GM18505 (cell line): ENCODE measurements at regions not wholly inside any gene's neighbourhood (a gene's known extent, or its start where the extent isn't known, plus 50 kb on each side); places are given as distances from the start of the nearest gene placed in this dataset.
"Not testable (repeated sequence)": the region's sequence is repeated elsewhere in the genome, so short reads cannot be mapped to it uniquely, and the experiment has no call there.

Source experiments
- ATAC-seq: cut with Tn5 transposase; IDR thresholded peaks from one replicate; pipeline ENCODE4 v1.9.1; 2021; ENCODE audit not compliant: unreplicated experiment
- POLR2A ChIP-seq: IDR thresholded peaks from 4 replicates; pipeline ENCODE4 v1.6.1; 2011; ENCODE audit warnings: borderline replicate concordance; ENCODE audit not compliant: insufficient read depth, insufficient read length; ENCODE audit errors: extremely low read depth

DNA sequence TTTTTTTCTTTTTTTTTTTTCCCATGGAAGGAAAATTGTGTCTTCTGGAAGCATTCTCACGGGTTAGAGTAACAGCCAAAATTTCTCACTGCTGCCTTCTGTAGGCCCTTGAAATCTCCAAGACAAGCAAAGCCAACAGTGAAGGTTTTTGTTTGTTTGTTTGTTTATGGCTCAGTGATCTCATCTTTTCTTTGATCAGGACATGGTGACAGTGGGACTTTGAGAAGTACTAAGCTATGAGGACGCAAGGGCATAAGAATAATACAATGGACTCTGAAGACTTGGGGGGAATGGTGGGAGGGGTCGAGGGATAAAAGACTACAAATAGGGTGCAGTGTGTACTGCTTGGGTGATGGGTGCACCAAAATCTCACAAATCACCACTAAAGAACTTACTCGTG, 419.4 kb downstream of the PTPRC start:
- ATAC-seq = no peak
- TF ChIP-seq POLR2A = no peak

DNA sequence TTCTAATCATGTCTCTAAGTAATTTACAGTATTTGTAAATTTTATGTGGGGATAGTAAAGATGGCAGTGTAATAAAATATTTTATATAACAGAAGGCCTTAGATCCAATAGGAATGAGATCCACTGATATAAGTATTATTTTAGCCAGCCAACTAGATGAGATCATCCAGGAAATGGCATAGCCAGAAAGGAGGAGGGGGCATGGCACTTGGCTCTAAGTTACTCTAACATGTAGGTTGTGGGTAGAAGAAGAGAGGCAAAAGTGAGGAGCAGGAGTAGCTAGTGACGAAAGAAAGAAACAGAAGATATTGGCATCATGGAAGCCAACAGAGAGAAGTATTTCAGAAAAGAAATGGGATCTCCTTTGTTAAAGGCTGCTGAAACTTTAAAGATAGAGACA, 426.1 kb downstream of the PTPRC start:
- no peak for ATAC-seq
- no peak for TF ChIP-seq POLR2A

DNA sequence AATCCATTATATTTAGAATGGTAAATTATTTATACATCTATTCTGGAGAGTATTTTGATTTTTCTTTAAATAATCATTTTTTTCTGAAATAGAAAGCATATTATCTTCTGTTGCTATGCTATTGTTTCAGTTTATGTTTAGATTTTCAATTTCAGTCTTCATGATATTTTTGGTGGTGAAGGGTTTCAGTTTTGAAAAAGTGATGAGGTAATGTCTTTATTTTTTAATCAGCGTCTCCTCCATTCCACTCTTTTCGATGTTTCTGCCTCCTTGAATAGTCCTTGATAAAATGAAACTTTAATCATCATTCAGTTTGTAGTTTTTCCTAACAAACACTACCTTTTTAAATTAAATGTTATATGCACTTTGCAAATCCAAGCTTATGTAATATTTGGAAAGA, 428.6 kb downstream of the PTPRC start:
- no peak for TF ChIP-seq POLR2A
- peak; percentile 79 for ATAC-seq

- no peak for ATAC-seq
- TF ChIP-seq POLR2A = no peak
Observed at GRCh38 chr1:199071080-199071479, 432.2 kb downstream of the PTPRC start.

DNA sequence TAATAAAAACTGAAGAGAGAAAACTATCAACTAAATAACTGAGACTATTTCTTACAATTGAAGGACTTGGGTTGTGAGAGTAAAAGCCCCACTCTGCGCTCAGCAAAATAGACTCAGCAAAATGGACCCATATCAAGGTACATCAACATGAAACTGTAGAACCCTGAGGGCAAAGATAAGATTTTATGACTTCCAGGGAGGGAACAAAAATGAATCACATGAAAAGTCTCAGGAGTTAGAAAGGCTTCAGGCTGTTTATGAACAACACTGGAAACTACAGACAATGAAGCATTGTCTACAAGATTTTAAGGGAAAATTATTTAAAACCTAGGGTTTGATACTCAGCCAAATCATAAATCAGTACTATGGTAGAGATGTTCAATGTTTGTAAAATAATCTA, 434.3 kb downstream of the PTPRC start:
- ATAC-seq = no peak

DNA sequence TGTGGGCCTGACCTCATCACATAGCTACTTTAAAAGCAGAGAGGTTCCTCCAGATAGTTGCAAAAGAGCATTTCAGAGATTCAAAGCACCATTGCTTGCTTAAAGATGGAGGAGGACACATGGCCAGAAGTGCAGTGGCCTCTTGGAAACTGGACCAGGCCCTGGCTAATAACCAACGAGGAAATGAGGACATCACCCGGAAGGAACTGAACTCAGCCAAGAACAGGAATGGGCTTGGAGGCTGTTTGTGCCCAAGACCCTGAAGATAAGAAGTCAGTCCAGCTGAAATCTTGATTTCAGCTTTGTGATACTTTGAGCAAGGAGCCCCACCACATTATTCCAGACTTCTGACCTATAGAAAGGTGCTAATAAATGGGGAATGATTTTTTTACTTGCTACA, 437.0 kb downstream of the PTPRC start:
- no peak for ATAC-seq
- TF ChIP-seq POLR2A = no peak

More for the DNA sequence above, 434.3 kb downstream of the PTPRC start:
- no peak for TF ChIP-seq POLR2A

- no peak for ATAC-seq
- no peak for TF ChIP-seq POLR2A
Observed at GRCh38 chr1:199079994-199080393, 441.2 kb downstream of the PTPRC start.

DNA sequence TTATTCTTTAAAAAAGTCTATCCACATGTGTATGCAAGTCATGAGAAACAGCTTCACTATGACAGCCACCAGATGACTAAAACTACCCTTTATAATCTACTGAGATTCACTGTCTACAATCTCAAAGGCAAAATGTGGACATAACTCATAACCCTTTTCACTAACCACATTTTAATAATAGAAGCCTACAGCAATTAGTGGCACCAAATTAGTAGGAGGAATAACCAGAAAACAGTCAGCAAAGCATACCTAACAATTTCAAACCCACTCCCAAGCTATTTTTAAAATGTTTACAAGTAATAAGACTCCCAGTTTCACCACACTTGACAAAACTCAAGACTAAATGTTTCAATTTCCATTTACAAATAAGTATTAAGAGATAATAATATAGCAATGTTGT, 442.9 kb downstream of the PTPRC start:
- peak; percentile 65 for ATAC-seq
- no peak for TF ChIP-seq POLR2A

DNA sequence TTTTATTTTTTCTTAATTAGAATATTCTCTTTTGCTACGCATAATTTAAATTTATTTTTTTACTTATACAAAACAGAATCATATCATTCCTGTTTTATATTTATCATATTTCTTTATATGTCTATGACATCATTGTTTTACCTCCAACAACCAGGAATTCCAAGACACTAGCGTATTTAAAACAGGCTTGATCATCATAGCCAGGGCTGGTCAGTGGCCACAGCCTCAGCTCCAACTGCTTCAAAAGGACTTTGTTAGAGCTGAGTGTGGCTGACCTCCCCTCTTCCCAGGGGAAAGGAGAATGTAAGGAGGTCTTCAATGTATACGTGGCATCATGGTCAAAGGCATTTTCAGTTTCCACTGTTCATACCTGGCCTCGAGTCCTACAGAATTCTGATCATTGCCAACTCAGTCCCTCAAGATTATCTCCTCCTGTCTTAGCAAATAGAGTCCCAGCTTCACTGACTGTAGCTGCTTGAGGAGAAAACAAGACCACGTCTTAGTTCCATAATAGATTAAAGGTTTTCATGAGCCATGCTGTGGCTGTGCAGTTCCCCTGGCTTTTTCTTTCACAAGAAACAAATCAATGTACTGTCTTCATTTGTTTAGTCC, 444.0 kb downstream of the PTPRC start:
- ATAC-seq = no peak
- TF ChIP-seq POLR2A = no peak

- TF ChIP-seq POLR2A = no peak
- ATAC-seq = no peak
Observed at GRCh38 chr1:199083680-199084079, 444.8 kb downstream of the PTPRC start.

DNA sequence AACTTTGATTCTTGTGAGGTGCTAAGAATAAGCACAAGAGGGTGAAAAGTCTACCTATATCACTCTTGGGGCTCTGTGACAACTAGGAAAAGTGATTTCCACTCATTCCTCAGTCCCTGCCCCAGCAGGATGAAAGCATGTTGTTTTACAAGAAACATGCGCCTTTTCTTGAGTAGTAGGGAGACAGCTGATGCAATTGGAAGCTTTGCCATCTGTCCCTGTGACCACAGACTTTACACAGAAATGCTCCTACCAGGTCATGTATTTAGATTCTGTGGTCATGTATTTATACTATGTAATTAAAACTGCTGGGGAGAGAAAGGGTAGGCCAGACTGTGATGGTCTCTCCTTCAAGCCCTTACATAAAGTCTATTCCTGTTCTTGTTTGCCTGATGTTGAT, 445.5 kb downstream of the PTPRC start:
- TF ChIP-seq POLR2A = no peak
- ATAC-seq = no peak

- ATAC-seq = no peak
- no peak for TF ChIP-seq POLR2A
Observed at GRCh38 chr1:199085903-199086302, 447.1 kb downstream of the PTPRC start.

DNA sequence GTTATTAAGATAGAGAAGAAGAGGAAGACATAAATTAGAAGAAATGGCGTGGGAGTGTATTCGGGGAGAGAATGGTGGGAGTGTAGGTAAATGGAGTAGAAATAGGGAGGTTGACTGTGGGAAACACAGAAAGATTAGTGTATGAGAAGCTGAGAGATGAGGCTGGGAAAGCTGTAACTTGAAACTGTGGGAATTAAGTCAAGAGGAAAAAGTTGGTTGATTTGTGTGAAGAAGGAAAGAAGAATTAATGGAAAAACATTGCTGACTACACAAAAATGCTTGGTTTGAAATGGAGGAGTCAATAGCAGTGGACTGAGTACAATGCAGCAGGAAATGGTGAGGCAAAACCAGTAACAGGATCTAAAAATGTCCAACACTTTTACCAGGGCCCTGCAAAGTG, 448.3 kb downstream of the PTPRC start:
- no peak for ATAC-seq
- TF ChIP-seq POLR2A = no peak

GRCh38 chr1:199089393-199090122, 450.7 kb downstream of the PTPRC start:
- ATAC-seq = peak; percentile 87
- TF ChIP-seq POLR2A = no peak

- not testable (repeated sequence) for ATAC-seq
Observed at GRCh38 chr1:199095628-199096027, 456.8 kb downstream of the PTPRC start.
